H1 (cell line): ENCODE measurements at regions not wholly inside any gene's neighbourhood (a gene's known extent, or its start where the extent isn't known, plus 50 kb on each side); places are given as distances from the start of the nearest gene placed in this dataset.

Experiments
- CTCF ChIA-PET: fragments of 300-600 bp; sonication (Branson Sonifier 250); formaldehyde crosslinking; loops from one replicate; lab custom pipeline; 2021; ENCODE audit not compliant: partially characterized antibody; lab: Charles Lee
- POLR2A ChIA-PET: fragments of 300-600 bp; sonication (Branson Sonifier 250); formaldehyde crosslinking; loops from one replicate; lab custom pipeline; 2021; ENCODE audit warnings: inconsistent platforms; ENCODE audit not compliant: partially characterized antibody; lab: Charles Lee
- DNase-seq, 2 experiments: peaks; one replicate each; pipeline versions ENCODE4 v3.0.0 to v3.0.0-alpha.2; 2010 to 2022; ENCODE audit warnings: low spot score in 2 of 2, low read depth in 1 of 2, mixed read lengths in 1 of 2
- FAIRE-seq: peaks from 2 replicates; lab custom pipeline; 2011; peaks lifted over from hg19 to GRCh38; lab: Jason Lieb, UNC
- H2AFZ ChIP-seq: 2 replicates; pipeline ENCODE4 v1.8.1; 2012; ENCODE audit warnings: low read length, inconsistent platforms
- H2AK5ac ChIP-seq: 2 replicates; pipeline ENCODE4 v1.6.1; 2013; ENCODE audit warnings: low read depth, low read length
- H2BK120ac ChIP-seq: replicated peaks from 2 replicates; pipeline ENCODE3; 2013; ENCODE audit warnings: low read depth, low read length, inconsistent platforms
- H2BK12ac ChIP-seq: 2 replicates; pipeline ENCODE4 v1.6.1; 2013; ENCODE audit warnings: low read depth, low read length
- H2BK15ac ChIP-seq: 2 replicates; pipeline ENCODE4 v1.6.1; 2013; ENCODE audit warnings: low read length
- H2BK20ac ChIP-seq: 2 replicates; pipeline ENCODE4 v1.6.1; 2013; ENCODE audit warnings: low read length
- H2BK5ac ChIP-seq: 2 replicates; pipeline ENCODE4 v1.6.1; 2013; ENCODE audit warnings: low read depth, low read length
- H3K14ac ChIP-seq: 2 replicates; pipeline ENCODE4 v1.6.1; 2013; ENCODE audit warnings: inconsistent platforms; ENCODE audit not compliant: insufficient read length
- H3K18ac ChIP-seq: 2 replicates; pipeline ENCODE4 v1.6.1; 2013; ENCODE audit warnings: low read length; ENCODE audit errors: extremely low read depth
- H3K23ac ChIP-seq: 2 replicates; pipeline ENCODE4 v1.6.1; 2013; ENCODE audit warnings: inconsistent platforms; ENCODE audit not compliant: insufficient read length
- H3K23me2 ChIP-seq: 2 replicates; pipeline ENCODE4 v1.6.1; 2013; ENCODE audit warnings: low read depth, low read length
- H3K27ac ChIP-seq: 2 replicates; pipeline ENCODE4 v1.6.1; 2011; ENCODE audit warnings: low read depth, low read length, inconsistent platforms
- H3K27me3 ChIP-seq, 4 experiments: replicated peaks in 1 of 4; 1 replicate in 1 of 4; 2 replicates in 3 of 4; pipeline versions ENCODE4 v1.6.1 to v1.8.1; 2011 to 2013; ENCODE audit warnings: low read length in 3 of 4, mild to moderate bottlenecking in 3 of 4, inconsistent platforms in 2 of 4, mixed read lengths in 2 of 4, moderate library complexity in 1 of 4; ENCODE audit not compliant: control insufficient read depth in 3 of 4, insufficient read depth in 3 of 4; ENCODE audit errors: extremely low read depth in 1 of 4
- H3K36me3 ChIP-seq, 4 experiments: 2 replicates each; pipeline versions ENCODE4 v1.6.1 to v1.8.1; 2011 to 2013; ENCODE audit warnings: mild to moderate bottlenecking in 4 of 4, low read length in 3 of 4, moderate library complexity in 2 of 4, control low read depth in 1 of 4, inconsistent platforms in 1 of 4; ENCODE audit not compliant: insufficient read depth in 4 of 4, control insufficient read depth in 2 of 4
- H3K4ac ChIP-seq: replicated peaks from 2 replicates; pipeline ENCODE3; 2013; ENCODE audit warnings: low read length, low read depth, mixed read lengths, inconsistent platforms; ENCODE audit not compliant: insufficient read length
- H3K4me1 ChIP-seq, 4 experiments: replicated peaks in 1 of 4; 1 replicate in 1 of 4; 2 replicates in 3 of 4; pipeline versions ENCODE4 v1.6.1 to v1.8.1; 2011 to 2013; ENCODE audit warnings: low read length in 3 of 4, inconsistent platforms in 2 of 4, mixed read lengths in 1 of 4; ENCODE audit not compliant: insufficient read depth in 4 of 4, control insufficient read depth in 3 of 4
- H3K4me2 ChIP-seq, 2 experiments: 2 replicates each; pipeline versions ENCODE4 v1.6.1 to v1.8.1; 2011 to 2013; ENCODE audit warnings: low read depth in 2 of 2, low read length in 2 of 2, control low read depth in 1 of 2, inconsistent platforms in 1 of 2, mild to moderate bottlenecking in 1 of 2; ENCODE audit not compliant: insufficient read depth in 1 of 2
- H3K4me3 ChIP-seq, 4 experiments: fragments of 200-600, 300-600 bp in 1 of 4; sonication (generic), shearing (Covaris generic), sonication (Bioruptor Twin) in 1 of 4; 2 replicates each; pipeline versions ENCODE4 v1.5.1 to v1.8.1; 2011 to 2016; ENCODE audit warnings: low read length in 4 of 4, low read depth in 3 of 4, control low read depth in 2 of 4, inconsistent platforms in 2 of 4, mild to moderate bottlenecking in 2 of 4, mixed read lengths in 1 of 4, moderate library complexity in 1 of 4; ENCODE audit not compliant: insufficient read depth in 2 of 4; ENCODE audit errors: extremely low read depth in 1 of 4
- H3K56ac ChIP-seq: replicated peaks from 2 replicates; pipeline ENCODE3; 2013; ENCODE audit warnings: low read depth, mild to moderate bottlenecking, mixed read lengths, low read length, inconsistent platforms; ENCODE audit not compliant: insufficient read length
- H3K79me1 ChIP-seq: 2 replicates; pipeline ENCODE4 v1.6.1; 2013; ENCODE audit warnings: low read depth, low read length, control low read depth
- H3K79me2 ChIP-seq, 2 experiments: 2 replicates each; pipeline versions ENCODE4 v1.6.1 to v1.8.1; 2012 to 2013; ENCODE audit warnings: low read length in 2 of 2, mild to moderate bottlenecking in 2 of 2, inconsistent platforms in 1 of 2; ENCODE audit not compliant: insufficient read depth in 2 of 2, control insufficient read depth in 1 of 2
- H3K9ac ChIP-seq, 4 experiments: replicated peaks in 1 of 4; 1 replicate in 1 of 4; 2 replicates in 3 of 4; pipeline versions ENCODE4 v1.6.1 to v1.8.1; 2011 to 2013; ENCODE audit warnings: low read depth in 3 of 4, low read length in 3 of 4, control low read depth in 2 of 4, mild to moderate bottlenecking in 2 of 4, moderate library complexity in 2 of 4, inconsistent platforms in 1 of 4; ENCODE audit errors: extremely low read depth in 1 of 4
- H3K9me3 ChIP-seq, 2 experiments: 2 replicates each; pipeline versions ENCODE4 v1.6.1 to v1.8.1; 2012 to 2013; ENCODE audit warnings: mild to moderate bottlenecking in 2 of 2, moderate library complexity in 2 of 2, control low read depth in 1 of 2, inconsistent platforms in 1 of 2, low read depth in 1 of 2, low read length in 1 of 2, mixed read lengths in 1 of 2; ENCODE audit not compliant: insufficient read depth in 2 of 2
- H4K20me1 ChIP-seq, 2 experiments: replicated peaks in 1 of 2; 2 replicates each; pipeline versions ENCODE3 to v1.8.1; 2011 to 2013; ENCODE audit warnings: inconsistent platforms in 2 of 2, low read length in 2 of 2, mild to moderate bottlenecking in 1 of 2; ENCODE audit not compliant: insufficient read depth in 2 of 2, control insufficient read depth in 1 of 2
- H4K5ac ChIP-seq: 2 replicates; pipeline ENCODE4 v1.6.1; 2013; ENCODE audit warnings: low read length, low read depth, mixed read lengths, inconsistent platforms; ENCODE audit not compliant: insufficient read length
- H4K8ac ChIP-seq: 2 replicates; pipeline ENCODE4 v1.8.0; 2013; ENCODE audit warnings: mild to moderate bottlenecking, moderate library complexity, low read length, inconsistent platforms; ENCODE audit not compliant: insufficient read depth; ENCODE audit errors: extremely low read depth
- H4K91ac ChIP-seq: replicated peaks from 2 replicates; pipeline ENCODE3; 2013; ENCODE audit warnings: low read length, mixed read lengths, inconsistent platforms; ENCODE audit not compliant: insufficient read length
- ATF2 ChIP-seq: IDR thresholded peaks from 2 replicates; pipeline ENCODE4 v1.6.1; 2012; ENCODE audit warnings: low read length, inconsistent platforms
- ATF3 ChIP-seq: IDR thresholded peaks from 2 replicates; pipeline ENCODE4 v1.6.1; 2011; ENCODE audit warnings: low read depth, mild to moderate bottlenecking, low read length; ENCODE audit not compliant: insufficient read depth
- HDAC2 ChIP-seq, 2 experiments: fragments of 300-600 bp in 1 of 2; sonication (generic) in 1 of 2; IDR thresholded peaks; 2 replicates each; pipeline ENCODE4 v1.6.1; 2011 to 2012; ENCODE audit warnings: low read depth in 2 of 2, low read length in 2 of 2, mild to moderate bottlenecking in 2 of 2, moderate library complexity in 2 of 2, borderline replicate concordance in 1 of 2, inconsistent platforms in 1 of 2
- KDM1A ChIP-seq: fragments of 200-600, 300-600 bp; sonication (generic); IDR thresholded peaks from 2 replicates; pipeline ENCODE4 v1.7.1; 2016; ENCODE audit warnings: mild to moderate bottlenecking, low read length, borderline replicate concordance
- MAFK ChIP-seq: IDR thresholded peaks from 2 replicates; pipeline ENCODE4 v1.6.1; 2012; ENCODE audit warnings: low read depth, mild to moderate bottlenecking, improper control_type of control experiment, low read length
- POU5F1 ChIP-seq: IDR thresholded peaks from 2 replicates; pipeline ENCODE4 v1.6.1; 2011; ENCODE audit warnings: low read depth, mild to moderate bottlenecking, low read length, moderate library complexity
- RAD21 ChIP-seq, 2 experiments: IDR thresholded peaks in 1 of 2; conservative IDR thresholded peaks in 1 of 2; 2 replicates each; pipeline ENCODE4 v1.6.1; 2011; ENCODE audit warnings: low read depth in 2 of 2, low read length in 2 of 2, improper control_type of control experiment in 1 of 2, inconsistent platforms in 1 of 2, mild to moderate bottlenecking in 1 of 2, moderate library complexity in 1 of 2
- RBBP5 ChIP-seq: IDR thresholded peaks from 2 replicates; pipeline ENCODE4 v1.7.1; 2012; ENCODE audit warnings: low read depth, mild to moderate bottlenecking, inconsistent platforms, low read length, moderate library complexity, borderline replicate concordance
- SAP30 ChIP-seq: fragments of 300-600 bp; sonication (generic); IDR thresholded peaks from 2 replicates; pipeline ENCODE4 v1.7.1; 2012; ENCODE audit warnings: low read length, moderate library complexity, mild to moderate bottlenecking, inconsistent platforms; ENCODE audit not compliant: insufficient read depth, insufficient replicate concordance
- USF2 ChIP-seq: IDR thresholded peaks from 2 replicates; pipeline ENCODE4 v1.6.1; 2011; ENCODE audit warnings: low read length, improper control_type of control experiment
- WGBS, 2 experiments: shearing (Covaris generic) in 1 of 2; methylation state at CpG; one replicate each; pipeline versions ENCODE4 v1.1.6 to v1.1.7; 2013 to 2015; ENCODE audit warnings: low lambda C conversion rate in 2 of 2, mixed read lengths in 2 of 2, inconsistent platforms in 1 of 2, low coverage in 1 of 2, missing lambda C conversion rate in 1 of 2; ENCODE audit not compliant: insufficient replicate concordance in 2 of 2, insufficient coverage in 1 of 2, insufficient read length in 1 of 2; ENCODE audit errors: extremely low coverage in 1 of 2, missing lambda C conversion rate in 1 of 2; 5-methylcytosine and 5-hydroxymethylcytosine counted together

GRCh38 chr3:187946981-187947380, 201.7 kb upstream of the BCL6 start:
- no peak overlapping the region for H2AFZ ChIP-seq
- H3K36me3 ChIP-seq: no peaks in the 10 kb centered on the region
- H2BK12ac ChIP-seq: no peak overlapping the region
- no peak overlapping the region for H4K91ac ChIP-seq
- no peak overlapping the region for H3K23ac ChIP-seq
- no peak overlapping the region for H4K8ac ChIP-seq
- H3K9me3 ChIP-seq: no peaks in the 10 kb centered on the region
- WGBS, 2 experiments: 79% methylated on average over 6 of the region's 6 CpGs; no CpG with 5 or more reads in 1 of the 2 experiments
- no peak overlapping the region for H3K14ac ChIP-seq
- H3K27me3 ChIP-seq: no peaks in the 10 kb centered on the region
- H2BK120ac ChIP-seq: no peak overlapping the region
- no peaks in the 10 kb centered on the region for H3K79me2 ChIP-seq
- CTCF ChIA-PET: interaction anchor here (1.5 to 1.7 kb wide), 2 partner anchors 204 to 206 kb away, joined by 3 to 4 read pairs; no protein-coding TSS in a partner anchor
- no peak overlapping the region for H2BK5ac ChIP-seq
- no peak overlapping the region for H2BK15ac ChIP-seq
- H3K18ac ChIP-seq: no peak overlapping the region
- no peak for DNase-seq
- H3K4me2 ChIP-seq: no peak overlapping the region
- no peak overlapping the region for H3K27ac ChIP-seq
- no peak overlapping the region for H3K56ac ChIP-seq
- H2BK20ac ChIP-seq: no peak overlapping the region
- no peak for FAIRE-seq
- H4K5ac ChIP-seq: no peak overlapping the region
- H3K4me1 ChIP-seq: peaks cover 0 to 5% (median 2%) of the 10 kb centered on the region in 4 experiments; a peak in 4 of 7 replicates
- H4K20me1 ChIP-seq: no peaks in the 10 kb centered on the region
- H3K23me2 ChIP-seq: no peaks in the 10 kb centered on the region
- H3K4ac ChIP-seq: no peak overlapping the region
- no peak overlapping the region for H3K4me3 ChIP-seq
- H3K79me1 ChIP-seq: no peaks in the 10 kb centered on the region
- H3K9ac ChIP-seq: no peak overlapping the region
- POLR2A ChIA-PET: no interaction called here
- H2AK5ac ChIP-seq: no peak overlapping the region
- TF ChIP-seq MAFK: no peak
- TF ChIP-seq RAD21 (IDR thresholded peaks at IDR 0.05 in 1 of 2, conservative IDR thresholded peaks at IDR 0.05 in 1 of 2; ENCODE audit: low read depth in 2 of 2, low read length in 2 of 2): no peak
- TF ChIP-seq HDAC2 (IDR thresholded peaks at IDR 0.05; ENCODE audit: borderline replicate concordance in 1 of 2, low read depth in 2 of 2, low read length in 2 of 2): no peak
- TF ChIP-seq USF2: no peak
- TF ChIP-seq ATF2: no peak
- no peak for TF ChIP-seq POU5F1
- TF ChIP-seq RBBP5: no peak
- TF ChIP-seq SAP30: no peak
- TF ChIP-seq ATF3: no peak
- no peak for TF ChIP-seq KDM1A
